NCI-H2029 (cell line): ENCODE measurements at regions not wholly inside any gene's neighbourhood (a gene's known extent, or its start where the extent isn't known, plus 50 kb on each side); places are given as distances from the start of the nearest gene placed in this dataset.
"Not testable (repeated sequence)": the region's sequence is repeated elsewhere in the genome, so short reads cannot be mapped to it uniquely, and the experiment has no call there.

Experiments used
- DNase-seq: peaks from one replicate; lab custom pipeline; 2025; lab: John Stamatoyannopoulos, UW

GRCh38 chr2:17254421-17254820 is 263.8 kb downstream of the RAD51AP2 start:
- DNase-seq = no peak

DNA sequence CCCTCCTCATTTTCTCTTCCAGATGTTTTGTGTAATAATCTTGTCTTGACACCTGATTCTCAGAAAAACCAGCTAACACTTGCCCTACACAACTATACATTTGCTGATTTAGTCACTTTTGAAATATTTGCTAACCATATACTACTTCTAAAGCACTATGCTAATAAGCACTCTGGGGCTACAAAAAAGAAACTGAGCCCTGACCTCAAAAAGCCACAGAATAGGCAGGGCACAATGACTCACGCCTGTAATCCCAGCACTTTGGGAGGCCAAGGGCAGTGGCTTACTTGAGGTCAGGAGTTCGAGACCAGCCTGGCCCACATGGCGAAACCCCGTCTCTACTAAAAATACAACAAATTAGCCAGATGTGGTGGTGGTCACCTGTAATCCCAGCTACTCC is 266.0 kb downstream of the RAD51AP2 start:
- DNase-seq = no peak

- no peak for DNase-seq
Measured at GRCh38 chr2:17251171-17251570, 267.1 kb downstream of the RAD51AP2 start.

DNA sequence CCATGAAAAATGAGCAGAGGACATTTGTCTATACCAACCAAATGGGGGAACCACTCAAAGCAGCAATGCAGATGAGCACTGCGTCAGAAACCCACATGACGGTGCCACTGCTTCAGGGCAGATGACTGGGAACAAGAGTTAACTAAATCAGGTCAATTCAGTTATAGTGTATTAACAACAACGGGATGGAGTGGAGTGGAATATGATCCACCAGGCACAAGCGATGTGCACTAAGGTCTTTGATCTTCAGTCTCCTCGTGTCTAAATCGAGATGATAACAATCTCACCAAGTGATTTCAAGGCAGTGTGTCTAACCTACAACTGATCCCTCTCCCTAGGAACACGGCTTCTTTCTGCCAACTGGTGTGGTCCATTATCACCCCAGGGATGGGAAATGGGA is 269.0 kb downstream of the RAD51AP2 start:
- DNase-seq = no peak

DNA sequence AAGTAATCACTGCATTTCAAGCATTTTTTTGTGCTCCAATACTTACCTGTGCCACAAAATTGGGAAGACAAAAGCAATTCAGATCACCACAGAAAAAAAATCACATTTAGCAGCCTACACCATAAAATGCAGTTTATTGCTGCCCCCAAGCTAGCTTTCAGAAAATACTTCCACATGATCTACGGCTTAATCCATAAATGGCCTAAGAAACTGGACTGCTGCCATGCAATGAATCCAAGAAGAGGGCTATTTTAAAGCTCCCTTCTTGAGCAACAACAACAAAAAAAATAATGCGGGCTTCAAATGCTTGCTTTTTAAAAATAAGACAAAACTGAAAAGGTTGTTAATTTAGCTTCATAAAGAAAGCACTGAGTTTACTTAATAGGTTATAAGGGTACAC is 272.3 kb downstream of the RAD51AP2 start:
- no peak for DNase-seq

DNA sequence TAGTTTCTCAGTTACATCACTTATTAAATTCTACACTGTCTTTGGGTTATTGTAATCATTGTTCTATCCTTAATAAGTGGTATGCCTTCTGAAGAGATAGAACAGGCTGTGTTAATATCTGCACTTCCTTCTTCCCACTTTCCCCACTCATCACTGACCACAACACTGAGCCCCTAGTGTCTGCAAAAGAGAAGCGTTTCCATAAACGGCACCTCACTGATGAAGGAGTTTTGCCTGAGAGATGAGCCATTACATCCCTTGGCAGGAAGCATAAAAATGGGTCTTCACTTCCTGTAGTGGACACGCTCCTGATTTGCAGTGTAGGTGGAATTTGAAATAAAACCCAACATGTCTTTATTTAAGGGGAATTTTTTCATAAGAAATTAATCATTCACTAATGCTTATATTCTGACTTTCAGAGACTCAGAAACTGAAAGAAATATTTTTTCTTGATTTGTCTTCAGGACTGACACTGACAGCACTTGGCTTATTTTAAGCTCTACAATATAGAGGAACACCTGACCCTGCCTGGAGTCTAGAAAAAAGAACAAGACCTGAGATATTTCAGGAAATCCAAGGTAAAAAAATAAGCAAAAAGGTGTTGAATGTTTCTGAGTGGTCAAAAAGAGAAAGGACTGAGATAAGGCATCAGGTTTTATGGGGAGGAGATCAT is 275.3 kb downstream of the RAD51AP2 start:
- no peak for DNase-seq

DNA sequence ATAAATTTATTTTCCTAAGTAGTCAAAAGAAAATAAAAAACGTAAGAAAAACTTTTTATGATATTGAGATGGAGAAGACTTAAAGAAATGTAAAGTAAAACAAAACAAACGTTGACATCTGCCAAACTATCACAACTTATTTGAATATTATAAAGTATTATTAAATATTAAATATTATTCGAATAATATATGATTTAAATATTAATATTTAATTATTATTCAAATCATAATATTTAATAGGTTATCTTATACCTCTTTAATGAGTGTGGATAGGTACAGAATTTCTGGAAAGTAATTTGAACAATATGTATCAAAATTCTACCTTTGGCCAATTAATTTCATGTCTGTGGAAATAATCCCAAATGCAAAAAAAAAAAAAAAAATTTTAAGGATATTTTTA is 278.7 kb downstream of the RAD51AP2 start:
- no peak for DNase-seq

DNA sequence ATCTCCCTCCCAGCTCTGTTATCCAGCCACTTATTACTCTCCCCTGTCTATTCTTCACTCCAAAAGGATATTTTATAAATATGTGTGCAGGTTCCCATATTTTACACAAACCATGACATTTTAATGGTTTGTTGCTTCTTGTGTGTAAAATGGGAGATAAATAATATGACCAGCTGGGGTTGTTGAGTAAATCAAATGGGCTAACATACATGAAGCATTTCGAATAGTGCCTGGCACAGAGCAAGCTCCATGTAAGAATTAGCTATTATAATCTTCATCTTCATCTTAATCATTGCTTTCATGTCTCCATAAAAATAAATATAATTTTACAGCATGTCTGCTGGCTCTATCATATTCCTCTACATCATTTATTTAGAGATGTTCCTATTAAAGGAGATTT is 283.1 kb downstream of the RAD51AP2 start:
- DNase-seq = no peak

GRCh38 chr2:17232776-17233556 is 285.3 kb downstream of the RAD51AP2 start:
- DNase-seq = no peak

GRCh38 chr2:17231394-17231965 is 286.8 kb downstream of the RAD51AP2 start:
- DNase-seq = no peak

GRCh38 chr2:17229414-17229813 is 288.8 kb downstream of the RAD51AP2 start:
- no peak for DNase-seq

GRCh38 chr2:17228461-17228860 is 289.8 kb downstream of the RAD51AP2 start:
- no peak for DNase-seq

- DNase-seq = no peak
Measured at GRCh38 chr2:17227856-17228255, 290.4 kb downstream of the RAD51AP2 start.

DNA sequence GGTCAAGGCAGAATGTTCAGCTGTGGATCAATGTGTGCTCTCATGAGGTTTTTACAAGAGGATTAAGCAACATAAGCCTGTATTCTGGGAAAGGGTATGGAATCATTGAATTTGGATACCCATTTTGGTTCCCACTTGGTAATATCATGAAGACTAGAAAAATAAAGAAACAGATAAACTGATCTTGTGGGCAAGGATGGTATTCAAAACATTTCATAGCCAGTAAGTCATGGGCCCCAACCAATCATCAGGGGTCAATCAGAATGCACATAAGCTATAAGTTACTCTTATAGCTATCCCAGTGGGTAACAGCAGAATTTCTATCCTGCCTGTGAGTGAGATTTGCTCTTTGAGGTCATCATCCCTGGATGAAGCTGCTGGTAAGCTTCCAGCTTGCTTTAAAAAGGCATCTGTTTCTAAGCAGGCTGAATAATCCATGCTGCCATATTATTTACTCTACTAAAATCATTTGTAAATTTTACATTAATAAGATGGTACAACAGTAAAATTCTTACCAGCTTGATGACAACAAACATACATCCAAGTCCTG is 291.2 kb downstream of the RAD51AP2 start:
- no peak for DNase-seq

DNA sequence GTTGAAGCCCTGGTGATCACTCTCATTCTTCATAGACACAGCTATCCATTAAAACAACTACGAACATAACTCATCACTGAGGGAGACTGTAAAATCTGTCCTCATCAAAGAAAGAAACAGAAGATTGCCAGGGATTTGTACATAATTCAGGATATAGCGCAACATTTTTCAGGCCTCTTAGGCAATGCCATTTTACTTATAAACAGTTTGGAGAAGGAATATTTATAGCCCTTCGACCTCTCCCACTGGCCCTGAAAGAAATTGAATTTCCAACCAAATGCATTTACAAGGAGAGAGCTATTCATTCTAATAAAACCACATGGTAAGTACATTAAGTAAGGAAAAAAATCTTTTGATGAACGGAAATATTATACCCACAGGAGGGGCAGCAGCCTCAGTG is 295.0 kb downstream of the RAD51AP2 start:
- no peak for DNase-seq

DNA sequence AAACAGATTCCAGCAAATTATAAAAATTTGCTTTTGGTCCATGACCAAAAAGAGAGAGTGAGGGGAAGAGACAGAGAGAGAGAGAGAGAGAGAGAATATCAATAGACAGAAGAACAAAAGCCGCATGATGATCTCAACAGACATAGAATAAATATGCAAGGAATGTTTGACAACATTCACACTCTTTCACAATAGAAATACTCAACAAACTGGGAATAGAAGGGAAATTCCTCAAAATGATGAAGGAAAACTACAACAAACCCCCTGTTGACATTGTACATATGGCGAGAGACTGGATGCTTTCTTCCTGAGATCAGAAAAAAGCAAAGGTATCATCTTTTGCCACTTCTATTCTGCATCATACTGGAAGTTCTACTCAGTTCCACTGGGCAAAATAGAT is 309.7 kb downstream of the RAD51AP2 start:
- no peak for DNase-seq

GRCh38 chr2:17206771-17207170 is 311.5 kb downstream of the RAD51AP2 start:
- no peak for DNase-seq

GRCh38 chr2:17204214-17204613 is 314.0 kb downstream of the RAD51AP2 start:
- DNase-seq = not testable (repeated sequence)

- not testable (repeated sequence) for DNase-seq
Measured at GRCh38 chr2:17202628-17203027, 315.6 kb downstream of the RAD51AP2 start.

DNA sequence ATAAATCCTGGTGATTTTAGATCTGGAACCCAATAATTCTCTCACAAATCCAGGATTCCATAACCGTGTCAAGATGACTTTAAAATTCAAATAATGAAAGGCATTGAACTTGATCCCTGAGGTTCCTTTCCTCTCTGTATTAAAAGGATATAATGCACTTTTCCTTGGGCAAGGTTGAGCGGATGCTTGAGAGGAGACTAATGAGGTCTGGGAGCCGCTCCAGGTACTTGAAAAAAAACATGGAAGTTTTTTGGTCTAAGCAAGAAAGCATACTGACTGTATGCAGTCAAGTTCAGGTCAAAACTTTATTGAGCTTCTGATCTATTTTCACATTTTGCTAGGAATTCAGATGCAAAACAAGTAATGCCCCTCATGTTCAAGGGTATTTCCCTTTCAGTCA is 318.5 kb downstream of the RAD51AP2 start:
- DNase-seq = no peak

GRCh38 chr2:17196380-17196779 is 321.9 kb downstream of the RAD51AP2 start:
- no peak for DNase-seq

GRCh38 chr2:17195016-17195415 is 323.2 kb downstream of the RAD51AP2 start:
- no peak for DNase-seq

DNA sequence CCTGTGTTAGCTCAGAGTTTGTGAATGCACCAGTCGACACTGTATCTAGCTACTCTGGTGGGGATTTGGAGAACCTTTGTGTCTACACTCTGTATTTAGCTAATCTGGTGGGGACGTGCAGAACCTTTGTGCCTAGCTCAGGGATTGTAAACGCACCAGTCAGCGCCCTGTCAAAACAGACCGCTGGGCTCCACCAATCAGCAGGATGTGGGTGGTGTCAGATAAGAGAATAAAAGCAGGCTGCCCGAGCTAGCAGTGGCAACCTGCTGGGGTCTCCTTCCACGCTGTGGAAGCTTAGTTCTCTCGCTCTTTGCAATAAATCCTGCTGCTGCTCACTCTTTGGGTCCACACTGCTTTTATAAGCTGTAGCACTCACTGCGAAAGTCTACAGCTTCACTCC is 324.2 kb downstream of the RAD51AP2 start:
- no peak for DNase-seq
